HepG2 (cell line): ENCODE measurements at regions not wholly inside any gene's neighbourhood (a gene's known extent, or its start where the extent isn't known, plus 50 kb on each side); places are given as distances from the start of the nearest gene placed in this dataset.

Source experiments
- ATRX ChIP-seq: sonication (generic); formaldehyde crosslinking; IDR thresholded peaks from 2 replicates; pipeline ENCODE4 v1.4.0; 2020; ENCODE audit warnings: missing genetic modification reagents, borderline replicate concordance
- CENPT ChIP-seq: sonication (generic); formaldehyde crosslinking; IDR thresholded peaks from 2 replicates; pipeline ENCODE4 v1.8.0; 2022; ENCODE audit warnings: low read depth, mild to moderate bottlenecking, moderate library complexity, missing genetic modification reagents
- DRAP1 ChIP-seq: IDR thresholded peaks from 2 replicates; pipeline ENCODE4 v1.6.1; 2016; ENCODE audit warnings: missing genetic modification reagents, missing compliant biosample characterization
- ELF1 ChIP-seq: sonication (generic); formaldehyde crosslinking; IDR thresholded peaks from 2 replicates; pipeline ENCODE4 v1.4.0; 2020; ENCODE audit warnings: missing genetic modification reagents
- FOXO1 ChIP-seq: sonication (generic); formaldehyde crosslinking; IDR thresholded peaks from 2 replicates; pipeline ENCODE4 v1.4.0; 2020; ENCODE audit warnings: missing genetic modification reagents
- HDAC1 ChIP-seq: sonication (generic); formaldehyde crosslinking; IDR thresholded peaks from 2 replicates; pipeline ENCODE4 v1.5.1; 2020; ENCODE audit warnings: mild to moderate bottlenecking, missing genetic modification reagents
- HHEX ChIP-seq: IDR thresholded peaks from 2 replicates; pipeline ENCODE4 v1.6.1; 2016; ENCODE audit warnings: control low read depth
- HMGA1 ChIP-seq: sonication (generic); formaldehyde crosslinking; conservative IDR thresholded peaks from 2 replicates; pipeline ENCODE4 v1.4.0; 2020; ENCODE audit warnings: missing genetic modification reagents
- HNRNPL ChIP-seq: fragments of 200-400 bp; formaldehyde crosslinking; IDR thresholded peaks from 2 replicates; pipeline ENCODE4 v1.6.1; 2017; ENCODE audit warnings: mild to moderate bottlenecking, low read depth, low read length
- ISL2 ChIP-seq: sonication (generic); formaldehyde crosslinking; IDR thresholded peaks from 2 replicates; pipeline ENCODE4 v1.5.0; 2020; ENCODE audit warnings: missing genetic modification reagents
- MAF1 ChIP-seq: sonication (generic); formaldehyde crosslinking; IDR thresholded peaks from 2 replicates; pipeline ENCODE4 v1.5.0; 2020; ENCODE audit warnings: missing genetic modification reagents, borderline replicate concordance
- MAX ChIP-seq: IDR thresholded peaks from 2 replicates; pipeline ENCODE4 v1.6.1; 2012; ENCODE audit warnings: inconsistent platforms
- MEIS2 ChIP-seq: sonication (generic); formaldehyde crosslinking; IDR thresholded peaks from 2 replicates; pipeline ENCODE4 v1.9.0; 2021; ENCODE audit warnings: mild to moderate bottlenecking, missing genetic modification reagents
- NR2C2 ChIP-seq: sonication (generic); formaldehyde crosslinking; IDR thresholded peaks from 2 replicates; pipeline ENCODE4 v1.4.0; 2020; ENCODE audit warnings: missing genetic modification reagents, mild to moderate bottlenecking, moderate library complexity, borderline replicate concordance
- PHF8 ChIP-seq: sonication (generic); formaldehyde crosslinking; IDR thresholded peaks from 2 replicates; pipeline ENCODE4 v1.5.0; 2020; ENCODE audit warnings: missing genetic modification reagents
- RXRA ChIP-seq: sonication (generic); formaldehyde crosslinking; IDR thresholded peaks from 2 replicates; pipeline ENCODE4 v1.5.1; 2020; ENCODE audit warnings: missing genetic modification reagents
- SALL2 ChIP-seq: sonication (generic); formaldehyde crosslinking; IDR thresholded peaks from 2 replicates; pipeline ENCODE4 v1.8.1; 2023; ENCODE audit warnings: mild to moderate bottlenecking, missing genetic modification reagents, inconsistent platforms
- SIN3B ChIP-seq: fragments of 150-350 bp; IDR thresholded peaks from 2 replicates; pipeline ENCODE4 v1.6.1; 2014; ENCODE audit warnings: low read length
- SMC3 ChIP-seq: IDR thresholded peaks from 2 replicates; pipeline ENCODE4 v1.6.1; 2011; ENCODE audit warnings: low read length, improper control_type of control experiment
- SPEN ChIP-seq: sonication (generic); formaldehyde crosslinking; IDR thresholded peaks from 2 replicates; pipeline ENCODE4 v1.5.1; 2020; ENCODE audit warnings: low read depth, mild to moderate bottlenecking, missing genetic modification reagents
- SRF ChIP-seq: IDR thresholded peaks from 2 replicates; pipeline ENCODE4 v1.6.1; 2011; ENCODE audit warnings: mild to moderate bottlenecking, low read depth, low read length, moderate library complexity
- STAT5B ChIP-seq: sonication (generic); formaldehyde crosslinking; IDR thresholded peaks from 2 replicates; pipeline ENCODE4 v1.4.0; 2020; ENCODE audit warnings: missing genetic modification reagents
- TFDP1 ChIP-seq: IDR thresholded peaks from 2 replicates; pipeline ENCODE4 v1.6.1; 2016; ENCODE audit warnings: missing compliant biosample characterization, missing genetic modification reagents, borderline replicate concordance
- TIGD3 ChIP-seq: sonication (generic); formaldehyde crosslinking; IDR thresholded peaks from 2 replicates; pipeline ENCODE4 v1.5.1; 2020; ENCODE audit warnings: mild to moderate bottlenecking, missing genetic modification reagents, borderline replicate concordance
- U2AF1 ChIP-seq: fragments of 200-400 bp; formaldehyde crosslinking; optimal IDR thresholded peaks from 2 replicates; pipeline ENCODE3; 2017; ENCODE audit warnings: mild to moderate bottlenecking, low read depth, low read length
- ZNF121 ChIP-seq: sonication (generic); formaldehyde crosslinking; IDR thresholded peaks from 2 replicates; pipeline ENCODE4 v1.5.0; 2020; ENCODE audit warnings: mild to moderate bottlenecking, missing genetic modification reagents
- ZNF253 ChIP-seq: sonication (generic); formaldehyde crosslinking; IDR thresholded peaks from 2 replicates; pipeline ENCODE4 v1.8.0; 2022; ENCODE audit warnings: mild to moderate bottlenecking, missing genetic modification reagents, borderline replicate concordance
- ZNF264 ChIP-seq: sonication (generic); formaldehyde crosslinking; IDR thresholded peaks from 2 replicates; pipeline ENCODE4 v1.4.0; 2020; ENCODE audit warnings: missing genetic modification reagents
- ZNF557 ChIP-seq: sonication (generic); formaldehyde crosslinking; IDR thresholded peaks from 2 replicates; pipeline ENCODE4 v1.4.0; 2020; ENCODE audit warnings: missing genetic modification reagents
- ZNF75D ChIP-seq: sonication (generic); formaldehyde crosslinking; IDR thresholded peaks from 2 replicates; pipeline ENCODE4 v1.8.1; 2023; ENCODE audit warnings: missing genetic modification reagents, mild to moderate bottlenecking, borderline replicate concordance
- ZSCAN21 ChIP-seq: sonication (generic); formaldehyde crosslinking; IDR thresholded peaks from 2 replicates; pipeline ENCODE4 v1.8.0; 2022; ENCODE audit warnings: mild to moderate bottlenecking, missing genetic modification reagents, moderate library complexity, borderline replicate concordance

DNA sequence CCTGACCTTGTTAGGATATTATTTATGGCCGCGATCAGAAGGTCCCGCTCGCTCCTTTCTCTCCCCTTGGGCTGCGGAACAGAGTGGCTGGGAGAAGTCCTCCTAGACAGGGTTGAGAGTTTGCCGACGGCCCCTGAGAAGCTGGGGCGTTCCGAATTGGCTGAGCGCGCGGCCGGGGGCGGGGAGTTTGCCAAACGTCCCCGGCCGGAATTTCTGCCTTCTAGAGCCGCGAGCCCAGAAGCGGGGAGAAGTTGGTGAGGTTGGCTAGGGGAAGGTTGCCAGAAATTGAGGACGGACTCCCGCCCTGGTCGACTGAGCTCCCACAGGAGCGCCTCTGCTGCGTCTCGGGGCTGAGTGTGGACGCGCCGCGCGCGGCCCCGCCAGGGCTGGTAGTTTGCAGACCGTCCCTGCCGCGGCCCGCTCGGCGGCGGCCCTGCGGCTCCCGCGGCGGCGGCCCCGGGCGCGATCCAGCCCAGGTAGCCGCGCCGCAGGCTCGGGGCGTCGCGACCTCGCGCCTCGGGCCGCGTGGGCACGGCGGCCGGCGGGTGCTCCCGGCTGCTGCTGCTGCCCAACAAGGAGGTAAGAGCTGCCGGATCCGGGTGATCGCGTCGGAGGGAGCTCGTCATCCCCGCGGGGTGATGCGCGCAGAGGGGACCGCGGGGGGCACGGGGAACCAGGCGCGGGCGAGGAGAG, 134.0 kb upstream of the MGAT5 start (continued):
- TF ChIP-seq FOXO1 (CRISPR knock-in tag) (no peak), ZNF121 (CRISPR knock-in tag) (no peak), SPEN (CRISPR knock-in tag) (peak; percentile 34; the same call in 1 of the 2 replicates), ATRX (CRISPR knock-in tag) (no peak), ZNF75D (CRISPR knock-in tag) (no peak), MAF1 (CRISPR knock-in tag) (0 out of 2 replicates have a peak, but pooled peaks have one; percentile 67), CENPT (CRISPR knock-in tag) (no peak), MEIS2 (CRISPR knock-in tag) (peak; percentile 48; the same call in 1 of the 2 replicates), NR2C2 (no peak), HMGA1 (CRISPR knock-in tag) (no peak), ISL2 (CRISPR knock-in tag) (peak; percentile 72), RXRA (CRISPR knock-in tag) (peak; percentile 53; the same call in 1 of the 2 replicates), MAX (peak; percentile 80), TFDP1 (CRISPR knock-in tag) (no peak), DRAP1 (peak; percentile 73), ELF1 (CRISPR knock-in tag) (0 out of 2 replicates have a peak, but pooled peaks have one; percentile 37), HHEX (no peak), ZSCAN21 (peak; percentile 79), ZNF557 (no peak), ZNF253 (CRISPR knock-in tag) (no peak), PHF8 (CRISPR knock-in tag) (peak; percentile 76), SIN3B (no peak), STAT5B (CRISPR knock-in tag) (no peak), ZNF264 (peak; percentile 65), U2AF1 (no peak), SMC3 (no peak), SALL2 (CRISPR knock-in tag) (peak; percentile 78; the same call in 1 of the 2 replicates), HNRNPL (0 out of 2 replicates have a peak, but pooled peaks have one; percentile 27), TIGD3 (CRISPR knock-in tag) (no peak), HDAC1 (CRISPR knock-in tag) (peak; percentile 38; the same call in 1 of the 2 replicates), SRF (no peak)
